ENCODE measurements at regions not wholly inside any gene's neighbourhood (a gene's known extent, or its start where the extent isn't known, plus 50 kb on each side); places are given as distances from the start of the nearest gene placed in this dataset.

DNA sequence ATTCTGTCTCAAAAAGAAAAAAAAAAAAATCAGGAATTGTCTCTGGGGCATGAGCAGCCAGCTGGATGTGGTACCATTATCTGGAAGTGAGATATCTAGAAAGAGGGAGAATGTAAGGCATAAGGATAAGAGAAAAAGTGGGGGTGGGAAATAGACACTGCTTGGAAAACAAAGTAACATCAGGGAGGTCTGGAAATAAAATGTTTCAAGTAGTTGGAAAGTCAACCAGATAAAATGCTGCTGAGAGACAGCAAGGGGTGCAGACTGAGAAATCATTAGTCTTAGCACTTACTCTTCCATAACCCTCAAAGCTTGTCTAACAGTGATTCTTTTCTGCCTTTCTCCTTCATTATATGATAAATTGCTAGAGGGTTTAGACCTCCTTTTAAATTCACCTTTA, 159.7 kb upstream of the TBL1XR1 start:
- H3K36me3 ChIP-seq (replicated peaks in 1 of 2; ENCODE audit: control extremely low read depth in 1 of 2, control insufficient read depth in 1 of 2, extremely low read depth in 1 of 2, insufficient read depth in 2 of 2, low read length in 1 of 2), result no peaks in the 10 kb centered on the region
- Mint-ChIP-seq H3K4me3 (no peak overlapping the region), H3K9me3 (ENCODE audit: insufficient read depth) (no peaks in the 10 kb centered on the region), H3K27ac (peak overlapping the region; percentile 39), H3K27me3 (no peaks in the 10 kb centered on the region), H3K4me1 (peaks cover 77% of the 10 kb centered on the region)
- no peak overlapping the region for H3K4me2 ChIP-seq (replicated peaks; ENCODE audit: low read depth, low read length, poor library complexity, severe bottlenecking)
- no peaks in the 10 kb centered on the region for H3K27me3 ChIP-seq (replicated peaks in 1 of 4; ENCODE audit: control extremely low read depth in 1 of 4, control insufficient read depth in 3 of 4, insufficient read depth in 4 of 4, low read length in 3 of 4)
- TF ChIP-seq, protein P1, sequence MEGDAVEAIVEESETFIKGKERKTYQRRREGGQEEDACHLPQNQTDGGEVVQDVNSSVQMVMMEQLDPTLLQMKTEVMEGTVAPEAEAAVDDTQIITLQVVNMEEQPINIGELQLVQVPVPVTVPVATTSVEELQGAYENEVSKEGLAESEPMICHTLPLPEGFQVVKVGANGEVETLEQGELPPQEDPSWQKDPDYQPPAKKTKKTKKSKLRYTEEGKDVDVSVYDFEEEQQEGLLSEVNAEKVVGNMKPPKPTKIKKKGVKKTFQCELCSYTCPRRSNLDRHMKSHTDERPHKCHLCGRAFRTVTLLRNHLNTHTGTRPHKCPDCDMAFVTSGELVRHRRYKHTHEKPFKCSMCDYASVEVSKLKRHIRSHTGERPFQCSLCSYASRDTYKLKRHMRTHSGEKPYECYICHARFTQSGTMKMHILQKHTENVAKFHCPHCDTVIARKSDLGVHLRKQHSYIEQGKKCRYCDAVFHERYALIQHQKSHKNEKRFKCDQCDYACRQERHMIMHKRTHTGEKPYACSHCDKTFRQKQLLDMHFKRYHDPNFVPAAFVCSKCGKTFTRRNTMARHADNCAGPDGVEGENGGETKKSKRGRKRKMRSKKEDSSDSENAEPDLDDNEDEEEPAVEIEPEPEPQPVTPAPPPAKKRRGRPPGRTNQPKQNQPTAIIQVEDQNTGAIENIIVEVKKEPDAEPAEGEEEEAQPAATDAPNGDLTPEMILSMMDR (IDR thresholded peaks at IDR 0.05), result no peak
- no peak overlapping the region for H3K4me3 ChIP-seq (ENCODE audit: control extremely low read depth in 1 of 5, extremely low read depth in 1 of 5, insufficient read depth in 1 of 5, low read depth in 2 of 5, low read length in 4 of 5)
- H3K79me2 ChIP-seq (ENCODE audit: control insufficient read depth, insufficient read depth, low read length), result no peaks in the 10 kb centered on the region
- intact Hi-C loops (cut with micrococcal nuclease), result loop anchor here (10.0 kb wide), 1 partner anchor 52 kb away; no protein-coding TSS in a partner anchor
- DNase-seq (no peak), ATAC-seq (ENCODE audit: low read depth) (no peak)
- ChIA-PET CTCF (interaction anchor here (1.1 to 1.6 kb wide), 4 partner anchors 15 to 484 kb away, joined by 3 to 5 read pairs (median 4); partner anchors contain the start of gene TBL1XR1), POLR2A (no interaction called here)
- no peak overlapping the region for H2AFZ ChIP-seq (ENCODE audit: insufficient read depth, low read depth, low read length, poor library complexity, severe bottlenecking)
- H3K27ac ChIP-seq (ENCODE audit: low read length in 2 of 2), result no peak overlapping the region
- H3K9ac ChIP-seq (ENCODE audit: low read length), result no peak overlapping the region
- H4K20me1 ChIP-seq (ENCODE audit: control insufficient read depth, insufficient read depth, low read length, poor library complexity, severe bottlenecking), result no peaks in the 10 kb centered on the region
- H3K4me1 ChIP-seq (ENCODE audit: control insufficient read depth in 2 of 2, insufficient read depth in 2 of 2, low read length in 2 of 2), result peaks cover 58 to 63% of the 10 kb centered on the region in 2 donors
- H3K9me3 ChIP-seq (ENCODE audit: control extremely low read depth in 1 of 3, control insufficient read depth in 2 of 3, insufficient read depth in 1 of 3, low read length in 2 of 3), result no peaks in the 10 kb centered on the region

DNA sequence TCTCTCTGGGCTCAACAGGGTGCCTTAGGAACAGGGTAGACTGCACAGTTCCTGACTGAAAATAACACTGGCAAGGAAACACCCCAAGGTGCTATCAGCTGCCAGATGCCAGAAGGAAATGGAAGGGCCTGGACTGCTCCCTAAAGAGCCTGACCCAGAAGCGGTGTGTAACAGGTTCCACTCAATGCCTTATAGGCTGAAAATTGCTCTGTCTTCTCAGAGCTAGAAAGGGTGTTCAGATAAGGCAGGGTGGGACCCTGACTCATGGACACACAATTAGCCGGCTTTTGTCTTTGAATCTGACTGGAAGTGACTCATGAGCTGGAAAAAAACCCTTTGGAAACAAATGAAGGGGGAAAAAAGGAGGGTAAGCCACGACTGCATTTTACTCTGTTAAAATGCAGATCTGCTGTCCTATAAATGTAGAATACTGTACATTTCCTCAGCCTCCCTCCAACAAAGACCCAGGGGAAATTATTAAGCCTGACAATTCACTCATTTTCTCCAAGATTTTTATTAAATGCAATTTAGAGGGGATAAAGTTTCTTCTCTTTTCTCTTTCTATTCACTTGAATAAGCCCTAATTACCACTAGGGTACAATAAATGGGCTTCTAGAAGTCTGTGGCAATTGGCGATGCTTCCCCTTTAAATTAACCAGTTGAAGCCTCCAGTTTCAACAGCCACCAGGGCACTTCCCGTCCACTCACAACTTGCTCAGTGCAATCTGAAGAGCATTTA, 160.2 kb upstream of the TBL1XR1 start:
- Histone ChIP-seq H3K9me3 (ENCODE audit: control extremely low read depth in 1 of 3, control insufficient read depth in 2 of 3, insufficient read depth in 1 of 3, low read length in 2 of 3) (no peaks in the 10 kb centered on the region), H4K20me1 (ENCODE audit: control insufficient read depth, insufficient read depth, low read length, poor library complexity, severe bottlenecking) (no peaks in the 10 kb centered on the region), H3K27ac (ENCODE audit: low read length in 2 of 2) (peak overlapping the region; percentile 57 to 90), H3K4me3 (ENCODE audit: control extremely low read depth in 1 of 5, extremely low read depth in 1 of 5, insufficient read depth in 1 of 5, low read depth in 2 of 5, low read length in 4 of 5) (peak overlapping the region in 1 of 5 experiments; percentile 87), H2AFZ (ENCODE audit: insufficient read depth, low read depth, low read length, poor library complexity, severe bottlenecking) (no peak overlapping the region), H3K4me2 (replicated peaks; ENCODE audit: low read depth, low read length, poor library complexity, severe bottlenecking) (peak overlapping the region; percentile 97), H3K27me3 (replicated peaks in 1 of 4; ENCODE audit: control extremely low read depth in 1 of 4, control insufficient read depth in 3 of 4, insufficient read depth in 4 of 4, low read length in 3 of 4) (no peaks in the 10 kb centered on the region), H3K9ac (ENCODE audit: low read length) (peak overlapping the region; percentile 86), H3K79me2 (ENCODE audit: control insufficient read depth, insufficient read depth, low read length) (no peaks in the 10 kb centered on the region), H3K36me3 (replicated peaks in 1 of 2; ENCODE audit: control extremely low read depth in 1 of 2, control insufficient read depth in 1 of 2, extremely low read depth in 1 of 2, insufficient read depth in 2 of 2, low read length in 1 of 2) (no peaks in the 10 kb centered on the region), H3K4me1 (ENCODE audit: control insufficient read depth in 2 of 2, insufficient read depth in 2 of 2, low read length in 2 of 2) (peaks cover 52 to 62% of the 10 kb centered on the region in 2 donors)
- Mint-ChIP-seq H3K27ac (peak overlapping the region; percentile 98), H3K4me1 (peaks cover 74% of the 10 kb centered on the region), H3K4me3 (peak overlapping the region; percentile 91), H3K27me3 (no peaks in the 10 kb centered on the region), H3K9me3 (ENCODE audit: insufficient read depth) (no peaks in the 10 kb centered on the region)
- 69% methylated on average over 2 of the region's 5 CpGs for WGBS (ENCODE audit: insufficient coverage)
- ChIA-PET CTCF (interaction anchor here (1.1 to 1.6 kb wide), 6 partner anchors 15 to 485 kb away, joined by 3 to 11 read pairs (median 4); partner anchors contain the start of gene TBL1XR1), POLR2A (interaction anchor here (2.0 to 3.1 kb wide), 2 partner anchors 19 to 160 kb away, joined by 5 to 48 read pairs; partner anchors contain the start of gene TBL1XR1)
- no peak for ATAC-seq (ENCODE audit: low read depth)
- intact Hi-C loops (cut with micrococcal nuclease), result loop anchor here (10.0 kb wide), 1 partner anchor 53 kb away; no protein-coding TSS in a partner anchor
- DNase-seq, result peak; percentile 45
- no peak for TF ChIP-seq EZH2 (IDR thresholded peaks at IDR 0.05; ENCODE audit: borderline replicate concordance, insufficient read depth, low read depth, low read length, poor library complexity, severe bottlenecking)
- TF ChIP-seq, protein P1 (IDR thresholded peaks at IDR 0.05), result no peak
